Brain microvascular endothelial cell (primary cell): ENCODE measurements at regions not wholly inside any gene's neighbourhood (a gene's known extent, or its start where the extent isn't known, plus 50 kb on each side); places are given as distances from the start of the nearest gene placed in this dataset.

ENCODE experiments used
- DNase-seq: peaks from one replicate; pipeline ENCODE4 v3.0.0-alpha.2; 2020
- H3K27ac ChIP-seq: fragments of 250-450 bp; sonication (Bioruptor Pico); 2 replicates; pipeline ENCODE4 v1.5.1; 2020; ENCODE audit warnings: mild to moderate bottlenecking, moderate library complexity
- H3K27me3 ChIP-seq: fragments of 250-450 bp; sonication (Bioruptor Pico); replicated peaks from 2 replicates; pipeline ENCODE4 v1.5.1; 2020; ENCODE audit warnings: mild to moderate bottlenecking
- H3K36me3 ChIP-seq: fragments of 250-450 bp; sonication (Bioruptor Pico); replicated peaks from 2 replicates; pipeline ENCODE4 v1.5.1; 2020; ENCODE audit warnings: mild to moderate bottlenecking
- H3K4me3 ChIP-seq: 2 replicates; pipeline ENCODE4 v1.5.1; 2011; ENCODE audit warnings: low read depth, mild to moderate bottlenecking, control low read depth, low read length, moderate library complexity
- in situ Hi-C: cut with HindIII; loops from 2 replicates; pipeline ENCODE4 v1.10.0; 2017; ENCODE audit warnings: low sequenced_read_pairs, low pct_ligation_motif_present
- TF ChIP-seq, protein P1 (sequence below): IDR thresholded peaks from 2 replicates; pipeline ENCODE4 v1.5.1; 2011; ENCODE audit warnings: low read depth, mild to moderate bottlenecking, moderate library complexity, low read length, control low read depth, inconsistent platforms; ENCODE audit errors: missing control alignments

DNA sequence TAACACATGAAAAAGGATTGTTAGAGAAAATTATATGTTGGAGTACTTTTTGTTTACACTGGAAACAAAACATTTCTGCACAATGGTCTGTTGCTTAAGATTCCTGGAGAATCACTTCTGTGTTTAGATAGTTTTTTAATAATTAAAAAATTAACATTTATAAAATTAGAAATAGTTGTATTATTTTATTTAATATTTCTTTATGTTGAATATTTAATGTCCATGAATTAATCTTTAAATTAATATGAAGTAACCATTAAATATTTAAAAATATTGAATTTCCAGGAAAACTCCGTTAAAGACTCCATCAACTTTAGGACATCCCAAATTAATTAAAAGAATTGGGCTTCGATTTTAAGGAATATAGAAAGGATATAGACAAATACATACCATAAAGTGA, 797.1 kb upstream of the GALNTL6 start:
- no peaks in the 10 kb centered on the region for H3K36me3 ChIP-seq
- in situ Hi-C loops: no loop called here
- no peak overlapping the region for H3K4me3 ChIP-seq
- no peaks in the 10 kb centered on the region for H3K27me3 ChIP-seq
- no peak overlapping the region for H3K27ac ChIP-seq
- DNase-seq: no peak
- TF ChIP-seq, protein P1, sequence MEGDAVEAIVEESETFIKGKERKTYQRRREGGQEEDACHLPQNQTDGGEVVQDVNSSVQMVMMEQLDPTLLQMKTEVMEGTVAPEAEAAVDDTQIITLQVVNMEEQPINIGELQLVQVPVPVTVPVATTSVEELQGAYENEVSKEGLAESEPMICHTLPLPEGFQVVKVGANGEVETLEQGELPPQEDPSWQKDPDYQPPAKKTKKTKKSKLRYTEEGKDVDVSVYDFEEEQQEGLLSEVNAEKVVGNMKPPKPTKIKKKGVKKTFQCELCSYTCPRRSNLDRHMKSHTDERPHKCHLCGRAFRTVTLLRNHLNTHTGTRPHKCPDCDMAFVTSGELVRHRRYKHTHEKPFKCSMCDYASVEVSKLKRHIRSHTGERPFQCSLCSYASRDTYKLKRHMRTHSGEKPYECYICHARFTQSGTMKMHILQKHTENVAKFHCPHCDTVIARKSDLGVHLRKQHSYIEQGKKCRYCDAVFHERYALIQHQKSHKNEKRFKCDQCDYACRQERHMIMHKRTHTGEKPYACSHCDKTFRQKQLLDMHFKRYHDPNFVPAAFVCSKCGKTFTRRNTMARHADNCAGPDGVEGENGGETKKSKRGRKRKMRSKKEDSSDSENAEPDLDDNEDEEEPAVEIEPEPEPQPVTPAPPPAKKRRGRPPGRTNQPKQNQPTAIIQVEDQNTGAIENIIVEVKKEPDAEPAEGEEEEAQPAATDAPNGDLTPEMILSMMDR: no peak

DNA sequence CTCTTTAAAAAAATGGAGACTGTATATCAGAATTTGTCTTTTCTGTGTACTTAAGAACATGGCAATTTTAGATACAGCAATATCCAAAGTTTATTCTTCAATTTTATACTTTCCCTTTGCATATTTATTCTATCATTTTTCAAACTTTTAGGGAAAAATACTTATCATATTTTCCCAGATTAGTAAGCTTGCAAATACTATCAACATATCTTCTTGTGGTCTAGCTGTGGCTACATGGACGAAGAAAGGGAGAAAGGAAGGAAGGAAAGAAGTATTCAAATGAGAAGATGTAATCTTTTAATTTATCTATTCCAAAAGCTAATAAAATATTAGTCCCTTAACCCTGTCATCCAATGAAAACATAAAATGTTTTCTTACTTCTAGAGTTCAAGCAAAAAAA, 797.8 kb upstream of the GALNTL6 start:
- H3K4me3 ChIP-seq: no peak overlapping the region
- no peaks in the 10 kb centered on the region for H3K36me3 ChIP-seq
- in situ Hi-C loops: no loop called here
- H3K27me3 ChIP-seq: no peaks in the 10 kb centered on the region
- H3K27ac ChIP-seq: no peak overlapping the region
- TF ChIP-seq, protein P1: no peak
- DNase-seq: no peak

DNA sequence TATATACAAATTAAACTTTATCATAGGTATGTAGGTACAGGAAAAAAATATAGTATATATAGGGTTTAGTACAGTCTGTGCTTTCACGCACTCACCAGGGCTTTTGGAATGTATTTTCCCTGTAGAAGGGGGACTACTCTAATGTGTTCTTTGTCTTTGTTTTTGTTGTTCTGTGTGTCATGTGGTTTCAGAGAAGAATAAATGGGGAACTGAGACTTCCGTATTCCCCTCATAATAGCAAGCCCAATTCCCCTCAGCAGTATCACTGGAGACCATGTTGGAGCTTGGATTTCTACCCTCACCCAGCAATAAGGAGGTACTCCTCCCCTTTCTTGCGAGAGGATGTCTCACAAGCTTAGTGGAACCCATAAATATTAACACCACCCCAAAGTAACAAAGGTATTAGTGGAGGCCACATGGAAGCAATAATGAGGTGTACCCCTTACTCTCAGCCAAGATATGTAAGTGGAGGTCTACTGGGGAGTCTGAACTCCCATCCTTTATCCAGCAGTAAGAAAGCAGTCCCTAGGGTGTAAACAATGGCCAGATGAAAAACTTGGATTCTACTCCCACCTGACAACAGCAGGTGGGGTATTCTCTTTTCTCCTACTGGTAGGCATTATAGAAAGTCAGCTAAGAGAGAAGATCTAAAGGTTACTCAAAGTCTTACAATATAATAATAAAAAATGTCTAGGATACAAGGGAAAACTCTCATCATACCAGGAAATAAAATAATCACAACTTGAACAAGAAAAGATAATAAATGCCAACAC, 805.4 kb upstream of the GALNTL6 start:
- no peak overlapping the region for H3K4me3 ChIP-seq
- TF ChIP-seq, protein P1: no peak
- no peaks in the 10 kb centered on the region for H3K27me3 ChIP-seq
- H3K27ac ChIP-seq: no peak overlapping the region
- DNase-seq: no peak
- in situ Hi-C loops: no loop called here
- no peaks in the 10 kb centered on the region for H3K36me3 ChIP-seq

DNA sequence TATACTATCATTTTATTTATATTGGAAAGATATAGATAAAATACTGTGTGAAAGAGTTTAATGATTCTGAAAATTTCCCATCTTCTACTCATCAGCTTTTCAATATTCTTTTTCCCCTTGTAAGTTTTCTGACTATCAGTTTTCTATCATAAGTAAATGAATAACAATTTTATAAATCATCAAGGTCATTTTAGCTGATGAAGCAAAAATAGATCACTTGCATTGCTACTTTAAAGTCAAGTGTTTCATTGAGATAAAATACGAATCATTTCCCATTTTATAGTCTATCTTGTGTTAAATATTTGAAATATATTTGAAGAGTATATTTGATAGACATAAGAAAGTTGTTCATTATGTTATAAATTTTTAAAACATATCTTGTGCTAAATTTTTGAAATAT, 811.0 kb upstream of the GALNTL6 start:
- no peak overlapping the region for H3K4me3 ChIP-seq
- TF ChIP-seq, protein P1: no peak
- no peak overlapping the region for H3K27ac ChIP-seq
- DNase-seq: no peak
- H3K36me3 ChIP-seq: no peaks in the 10 kb centered on the region
- H3K27me3 ChIP-seq: no peaks in the 10 kb centered on the region
- in situ Hi-C loops: no loop called here

DNA sequence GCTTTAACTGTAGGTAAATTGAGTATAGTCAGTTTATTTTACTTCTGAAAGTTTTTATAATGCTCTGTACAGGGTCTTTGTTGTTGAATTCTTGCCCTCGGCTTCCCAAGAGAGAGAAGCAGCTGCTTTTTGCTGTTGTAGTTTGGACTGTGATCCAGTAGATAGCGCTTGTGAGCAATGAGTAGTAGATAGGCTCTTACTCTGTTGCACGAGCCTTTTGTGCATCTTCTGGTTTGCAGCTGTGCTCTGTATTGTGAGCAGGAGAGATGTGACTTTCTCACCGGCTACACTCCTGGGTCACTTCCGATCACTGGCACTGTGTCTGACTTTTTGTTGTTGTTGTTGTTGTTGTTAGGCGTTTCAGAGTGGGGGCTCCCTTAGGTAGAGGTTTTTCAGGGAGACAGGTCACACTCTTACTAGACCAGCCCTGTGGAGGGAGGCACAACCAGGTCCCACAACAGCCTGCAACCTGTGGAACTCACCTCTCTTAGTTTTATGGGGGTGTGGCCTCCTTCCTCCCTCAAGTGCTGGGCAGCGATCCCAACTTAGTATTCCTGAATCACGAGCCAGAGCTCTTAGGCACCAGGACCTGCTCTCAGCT, 822.1 kb upstream of the GALNTL6 start:
- Histone ChIP-seq H3K27ac (no peak overlapping the region), H3K27me3 (no peaks in the 10 kb centered on the region), H3K4me3 (no peak overlapping the region), H3K36me3 (no peaks in the 10 kb centered on the region)
- TF ChIP-seq, protein P1: peak; percentile 74
- peak; percentile 39 for DNase-seq
- in situ Hi-C loops: no loop called here
